ENCODE measurements at regions not wholly inside any gene's neighbourhood (a gene's known extent, or its start where the extent isn't known, plus 50 kb on each side); places are given as distances from the start of the nearest gene placed in this dataset.
A peak's percentile ranks its signal among the peaks of the same experiment; 100 is the strongest.

- peak in 1 of 2 donors; percentile 6 for DNase-seq (ENCODE audit: low read depth in 2 of 2)
These were observed 761.8 kb upstream of the ACVR2A start for GRCh38 chr2:147082850-147083522.

DNA sequence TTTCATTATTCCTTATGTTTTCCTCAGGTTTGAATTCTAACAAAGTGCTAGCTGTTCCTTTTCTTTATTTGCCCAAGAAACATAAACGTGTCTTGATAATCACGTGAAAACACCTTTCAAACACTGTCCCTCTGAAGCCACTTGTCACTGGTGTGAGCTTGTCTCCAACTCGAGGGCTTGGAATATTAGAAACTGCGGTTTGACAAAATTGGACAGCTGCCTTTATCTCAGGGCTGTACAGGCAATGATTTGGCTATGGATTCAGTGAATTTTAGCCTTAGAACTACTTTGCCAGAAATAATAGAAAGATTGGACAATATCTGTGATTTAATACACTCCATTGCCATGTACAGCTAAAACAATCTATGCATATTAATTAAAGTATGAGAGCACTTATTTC lies 763.0 kb upstream of the ACVR2A start:
- no peak for DNase-seq (ENCODE audit: low read depth in 2 of 2)

GRCh38 chr2:147076634-147077033 lies 768.2 kb upstream of the ACVR2A start:
- DNase-seq (ENCODE audit: low read depth in 2 of 2), result no peak

DNA sequence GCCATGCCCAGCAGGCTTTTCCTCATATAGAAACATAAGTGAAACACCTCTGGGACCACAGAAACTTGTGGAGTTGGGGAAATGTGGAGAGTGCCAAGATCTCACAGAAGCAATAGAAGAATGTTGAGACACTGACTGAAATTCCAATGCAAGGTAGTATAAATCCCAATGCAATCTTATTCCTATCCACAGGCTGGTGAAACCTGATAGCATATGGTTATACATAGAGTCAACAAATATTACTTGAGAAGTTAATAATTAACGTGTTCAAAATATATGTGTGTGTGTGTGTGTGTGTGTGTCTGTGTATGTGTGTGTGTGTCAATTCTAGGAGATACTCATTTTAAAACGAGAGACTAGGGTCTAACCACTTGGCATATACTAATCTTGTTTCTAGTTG lies 776.8 kb upstream of the ACVR2A start:
- DNase-seq (ENCODE audit: low read depth in 2 of 2), result no peak

DNA sequence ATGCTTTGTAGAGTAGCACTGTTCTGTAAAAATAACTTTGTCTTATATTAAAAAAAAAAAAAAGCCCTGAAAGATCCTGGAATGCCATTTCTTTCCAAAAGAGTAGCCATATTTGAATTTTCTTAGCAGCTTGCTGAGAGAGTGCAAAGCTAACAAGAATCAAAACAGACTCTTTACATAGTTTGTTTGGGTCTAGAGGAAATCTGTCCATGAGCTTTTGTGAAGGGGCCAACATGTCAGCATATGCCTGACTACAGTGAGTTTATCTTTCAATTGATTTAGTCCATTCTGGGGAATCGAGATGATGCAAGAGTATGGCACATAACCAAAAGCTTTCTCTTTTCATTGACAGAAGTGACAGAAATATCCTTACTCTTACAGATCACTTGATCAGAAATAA lies 777.7 kb upstream of the ACVR2A start:
- DNase-seq (ENCODE audit: low read depth in 2 of 2), result no peak

DNA sequence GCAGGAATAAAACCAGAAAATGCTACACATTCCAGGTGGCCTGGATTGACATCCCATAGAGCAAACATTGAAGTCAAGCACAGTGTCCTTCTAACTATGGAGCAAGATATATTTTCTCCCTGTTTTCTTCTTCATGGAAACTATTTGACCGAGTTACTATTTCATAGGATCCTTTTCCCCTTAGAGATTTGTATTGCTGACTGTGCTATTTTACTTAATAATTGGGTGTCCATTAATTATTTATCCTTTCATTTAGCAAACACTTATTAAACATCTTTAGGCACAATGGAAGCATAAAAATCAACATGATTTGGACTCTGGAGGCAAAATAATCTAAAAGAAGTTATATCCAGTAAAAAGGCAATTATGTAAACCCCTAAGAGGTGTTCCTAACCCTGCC lies 782.8 kb upstream of the ACVR2A start:
- DNase-seq (ENCODE audit: low read depth in 2 of 2), result no peak

DNA sequence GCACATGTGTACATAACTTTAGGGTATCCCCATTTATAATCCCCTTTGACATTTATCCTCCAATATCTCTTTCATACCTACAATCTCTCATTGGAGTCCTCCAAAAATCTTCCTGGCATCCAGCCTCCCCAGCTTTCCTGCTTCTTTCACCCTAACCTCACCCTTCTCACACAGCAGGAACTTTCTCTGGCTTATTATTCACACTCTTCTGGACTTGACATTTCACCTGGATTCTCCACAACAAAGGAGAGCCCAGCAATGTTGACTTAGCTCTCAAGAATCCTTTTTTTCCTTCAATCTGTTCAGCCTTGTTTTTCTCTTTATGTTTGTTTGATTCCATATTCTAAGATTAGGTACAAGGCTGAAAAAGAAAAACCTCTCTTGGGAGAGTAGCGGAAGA lies 783.6 kb upstream of the ACVR2A start:
- no peak for DNase-seq (ENCODE audit: low read depth in 2 of 2)

DNA sequence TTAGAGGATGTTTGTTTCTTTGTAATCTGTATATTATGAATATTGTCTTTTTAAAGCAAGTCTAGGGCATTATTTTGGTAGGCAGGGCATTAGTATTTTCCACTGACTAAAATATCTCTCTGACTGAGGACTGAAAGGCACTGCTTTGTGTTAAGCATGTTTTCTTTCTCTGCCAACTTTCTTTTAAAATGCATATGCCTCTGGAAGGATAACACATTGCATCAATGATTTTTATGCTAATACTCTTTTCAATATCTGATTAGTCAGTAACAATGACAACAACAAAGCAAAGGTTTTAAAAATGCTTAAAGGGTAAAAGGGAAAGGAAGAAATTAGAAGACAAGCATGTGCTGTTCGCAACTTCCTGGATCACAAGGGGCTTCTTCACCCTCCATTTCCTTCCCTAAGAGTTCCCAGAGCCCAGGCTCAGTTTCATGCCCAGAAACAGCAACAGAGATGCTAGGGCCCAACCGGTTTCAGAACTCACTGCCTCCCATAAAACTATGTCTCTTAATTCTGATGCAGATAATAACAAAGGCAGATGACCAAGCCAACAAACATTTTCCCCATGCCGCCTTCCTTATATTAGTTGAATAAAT lies 786.8 kb upstream of the ACVR2A start:
- no peak for DNase-seq (ENCODE audit: low read depth in 2 of 2)

DNA sequence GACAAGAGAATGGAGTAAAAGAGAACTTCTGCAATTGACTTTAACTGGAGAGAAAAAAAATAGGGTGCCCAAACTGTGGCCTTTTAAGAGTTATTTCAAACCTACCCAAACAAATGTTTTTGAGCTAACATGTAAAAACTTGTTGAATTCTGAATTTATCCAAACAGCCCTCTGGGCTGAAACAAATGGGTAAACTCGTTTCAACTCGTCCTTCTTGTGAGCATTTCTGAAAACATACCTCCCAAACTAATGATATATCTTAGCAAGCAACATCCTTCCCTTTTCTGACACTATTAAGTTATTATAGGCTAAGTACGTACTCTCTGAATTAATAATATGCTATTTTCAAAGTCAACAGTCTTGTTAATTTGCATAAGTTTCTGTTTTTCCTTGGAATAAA lies 793.0 kb upstream of the ACVR2A start:
- DNase-seq (ENCODE audit: low read depth in 2 of 2), result no peak

DNA sequence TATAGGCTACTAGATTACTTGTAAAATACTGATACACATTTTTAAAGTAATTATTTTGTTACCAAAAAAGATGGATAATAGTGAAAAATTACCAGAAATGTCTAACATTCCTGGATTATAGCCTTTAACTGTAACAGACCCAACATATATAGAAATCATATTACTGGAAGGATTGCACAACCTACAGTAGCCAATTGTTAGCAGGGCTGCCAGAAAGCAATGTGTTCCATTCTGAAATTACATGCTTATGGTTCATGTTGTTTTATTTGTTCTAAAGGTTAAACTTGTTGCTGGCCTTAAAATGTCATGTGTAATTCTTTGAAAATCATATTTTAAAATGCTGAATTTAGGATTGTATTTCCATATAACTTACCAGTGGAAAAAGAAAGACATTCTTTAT lies 793.6 kb upstream of the ACVR2A start:
- DNase-seq (ENCODE audit: low read depth in 2 of 2), result no peak

- DNase-seq (ENCODE audit: low read depth in 2 of 2), result no peak
These were observed 794.9 kb upstream of the ACVR2A start for GRCh38 chr2:147049957-147050356.

GRCh38 chr2:147046473-147046872 lies 798.4 kb upstream of the ACVR2A start:
- DNase-seq (ENCODE audit: low read depth in 2 of 2), result no peak

GRCh38 chr2:147045113-147045512 lies 799.7 kb upstream of the ACVR2A start:
- no peak for DNase-seq (ENCODE audit: low read depth in 2 of 2)

GRCh38 chr2:147041121-147041494 lies 803.7 kb upstream of the ACVR2A start:
- DNase-seq (ENCODE audit: low read depth in 2 of 2), result no peak

- no peak for DNase-seq (ENCODE audit: low read depth in 2 of 2)
These were observed 804.3 kb upstream of the ACVR2A start for GRCh38 chr2:147040298-147041120.

- DNase-seq (ENCODE audit: low read depth in 2 of 2), result no peak
These were observed 807.8 kb upstream of the ACVR2A start for GRCh38 chr2:147037048-147037447.

DNA sequence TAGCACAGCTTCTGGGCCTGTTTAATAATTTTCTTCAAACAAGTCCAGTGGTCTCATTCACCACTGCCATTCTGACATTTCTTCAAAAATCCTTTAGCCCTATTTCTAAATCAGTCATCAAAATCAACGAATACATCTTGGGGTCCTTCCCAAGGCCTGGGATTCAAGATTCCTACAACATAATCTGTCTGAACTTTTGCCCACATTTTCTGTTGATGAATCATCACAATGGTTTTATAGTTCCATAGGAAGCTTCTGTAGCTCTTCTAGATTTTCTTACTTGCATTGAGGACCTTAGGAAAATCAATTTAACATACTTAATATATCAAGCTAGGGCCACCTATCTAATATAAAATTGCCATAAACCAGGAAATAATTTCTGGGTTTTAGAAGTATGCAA lies 811.8 kb upstream of the ACVR2A start:
- no peak for DNase-seq (ENCODE audit: low read depth in 2 of 2)

DNA sequence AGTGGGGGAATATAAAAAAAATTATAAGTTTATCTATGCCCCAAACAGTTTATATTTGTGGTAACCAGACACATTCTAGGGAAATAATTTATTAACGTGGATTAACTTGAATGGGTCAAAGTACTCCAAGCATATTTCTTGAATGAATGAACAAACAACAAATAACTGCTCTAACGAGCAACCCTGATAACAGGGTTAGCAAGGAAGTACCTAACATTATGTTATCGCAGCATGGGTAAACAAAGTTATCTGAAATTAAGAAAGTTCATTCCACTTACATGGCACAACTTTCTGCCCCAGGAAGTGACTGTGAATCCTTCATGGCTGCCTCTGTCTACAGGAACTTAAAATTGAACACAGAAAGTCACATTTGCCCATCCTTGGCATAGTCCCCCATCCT lies 812.9 kb upstream of the ACVR2A start:
- no peak for DNase-seq (ENCODE audit: low read depth in 2 of 2)

DNA sequence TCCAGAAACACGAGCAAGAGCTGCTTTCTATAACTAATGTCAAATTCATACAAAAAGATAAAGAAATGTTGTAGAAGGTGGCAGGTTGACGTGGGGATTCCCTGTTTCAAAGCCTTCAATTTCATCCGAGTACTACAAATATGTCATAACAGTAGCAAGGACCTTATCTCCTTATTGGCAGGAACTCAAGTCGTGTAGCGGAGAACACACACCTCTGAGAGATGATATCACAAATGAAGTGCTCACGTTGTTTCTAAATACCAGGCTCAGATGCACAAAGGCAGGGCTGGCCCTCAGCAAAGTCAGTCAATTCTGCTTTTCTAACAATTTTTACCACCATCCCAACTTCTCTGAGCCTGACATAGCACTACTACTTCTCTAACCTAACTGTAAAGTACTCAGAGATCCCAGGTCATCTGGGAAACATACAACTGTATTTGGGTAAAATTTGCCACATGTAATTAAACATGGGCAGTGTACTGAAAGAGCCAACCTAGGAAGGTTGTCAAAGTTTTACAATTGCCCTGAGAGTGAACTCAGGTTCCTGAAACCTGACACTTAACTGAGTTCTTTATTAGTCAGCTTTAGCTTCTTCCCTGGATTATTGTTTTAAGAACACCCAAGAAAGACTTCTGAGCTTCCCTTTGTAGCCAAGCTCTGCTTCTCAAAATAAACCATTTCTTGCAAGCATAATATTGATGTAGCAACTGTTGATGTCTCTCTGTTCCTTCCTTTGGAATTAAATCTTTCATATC lies 813.7 kb upstream of the ACVR2A start:
- no peak for DNase-seq (ENCODE audit: low read depth in 2 of 2)

GRCh38 chr2:147027436-147027835 lies 817.4 kb upstream of the ACVR2A start:
- no peak for DNase-seq (ENCODE audit: low read depth in 2 of 2)

DNA sequence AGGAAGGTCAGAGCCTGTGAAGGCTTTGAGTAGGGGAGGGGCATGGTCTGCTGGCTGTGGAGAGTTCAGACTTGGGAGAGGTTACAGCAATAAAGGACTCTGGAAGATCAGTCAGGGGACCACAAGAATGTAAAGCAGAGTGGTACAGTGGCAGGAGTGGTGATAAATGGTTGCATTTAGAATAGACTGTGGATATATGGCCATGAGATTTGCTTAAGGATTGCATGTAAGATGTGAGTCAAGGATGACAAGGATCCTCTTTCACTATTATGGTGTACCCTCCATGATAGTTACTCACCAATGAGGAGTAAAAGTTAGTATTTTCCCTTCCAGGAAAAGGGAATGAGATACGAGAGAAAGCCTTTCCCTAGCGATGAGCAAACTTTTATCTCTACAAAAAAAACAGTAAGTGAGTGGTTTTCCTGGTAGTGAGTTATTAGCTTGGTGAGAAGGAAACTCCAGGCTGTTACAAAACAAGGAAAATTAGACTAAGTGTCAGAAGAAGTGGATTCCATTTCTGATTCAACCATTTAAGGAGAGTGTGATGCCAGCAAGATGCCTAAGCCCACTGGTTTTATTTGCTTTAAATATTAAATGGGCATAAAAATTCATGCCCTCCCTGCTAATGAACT lies 818.0 kb upstream of the ACVR2A start:
- no peak for DNase-seq (ENCODE audit: low read depth in 2 of 2)

Measured in stimulated activated CD8-positive, alpha-beta memory T cell treated with anti-CD3 and anti-CD28 coated beads, Interleukin-2, amount 100 ng/mL, for 1 hour (primary cell).